ENCODE measurements at regions not wholly inside any gene's neighbourhood (a gene's known extent, or its start where the extent isn't known, plus 50 kb on each side); places are given as distances from the start of the nearest gene placed in this dataset.

- no peak overlapping the region for H3K27ac Mint-ChIP-seq
- ChIA-PET CTCF (interaction anchor here (1.2 kb wide), 1 partner anchor 270 kb away, joined by 3 read pairs; no protein-coding TSS in a partner anchor), POLR2A (no interaction called here)
- Histone ChIP-seq H3K9ac (ENCODE audit: low read length) (no peak overlapping the region), H4K20me1 (ENCODE audit: control insufficient read depth, insufficient read depth, low read length, poor library complexity, severe bottlenecking) (no peaks in the 10 kb centered on the region), H2AFZ (ENCODE audit: insufficient read depth, low read depth, low read length, poor library complexity, severe bottlenecking) (no peak overlapping the region), H3K9me3 (ENCODE audit: control extremely low read depth in 1 of 3, control insufficient read depth in 2 of 3, insufficient read depth in 1 of 3, low read length in 2 of 3) (no peaks in the 10 kb centered on the region), H3K27me3 (replicated peaks in 1 of 4; ENCODE audit: control extremely low read depth in 1 of 4, control insufficient read depth in 3 of 4, insufficient read depth in 4 of 4, low read length in 3 of 4) (no peaks in the 10 kb centered on the region), H3K27ac (ENCODE audit: low read length in 2 of 2) (no peak overlapping the region), H3K4me3 (ENCODE audit: control extremely low read depth in 1 of 5, extremely low read depth in 1 of 5, insufficient read depth in 1 of 5, low read depth in 2 of 5, low read length in 4 of 5) (no peak overlapping the region), H3K4me2 (replicated peaks; ENCODE audit: low read depth, low read length, poor library complexity, severe bottlenecking) (no peak overlapping the region), H3K4me1 (ENCODE audit: control insufficient read depth in 2 of 2, insufficient read depth in 2 of 2, low read length in 2 of 2) (peaks cover 0 to 4% of the 10 kb centered on the region in 2 donors), H3K79me2 (ENCODE audit: control insufficient read depth, insufficient read depth, low read length) (no peaks in the 10 kb centered on the region), H3K36me3 (replicated peaks in 1 of 2; ENCODE audit: control extremely low read depth in 1 of 2, control insufficient read depth in 1 of 2, extremely low read depth in 1 of 2, insufficient read depth in 2 of 2, low read length in 1 of 2) (no peaks in the 10 kb centered on the region)
- intact Hi-C loops (cut with micrococcal nuclease) = no loop called here
- no peak overlapping the region for H3K4me3 Mint-ChIP-seq
- DNase-seq = no peak
- H3K9me3 Mint-ChIP-seq (ENCODE audit: insufficient read depth) = no peaks in the 10 kb centered on the region
- WGBS (ENCODE audit: insufficient coverage) = no CpG with 5 or more reads among the region's 4 CpGs
- no peak for TF ChIP-seq CTCF (IDR thresholded peaks at IDR 0.05)
- TF ChIP-seq EZH2 (IDR thresholded peaks at IDR 0.05; ENCODE audit: borderline replicate concordance, insufficient read depth, low read depth, low read length, poor library complexity, severe bottlenecking) = no peak
- no peaks in the 10 kb centered on the region for H3K27me3 Mint-ChIP-seq
- H3K4me1 Mint-ChIP-seq = peaks cover 3% of the 10 kb centered on the region
- ATAC-seq (ENCODE audit: low read depth) = no peak
These were observed 103.7 kb downstream of the ATXN3L start for GRCh38 chrX:13216139-13216538.

- no peak overlapping the region for H3K9ac ChIP-seq (ENCODE audit: low read length)
- Mint-ChIP-seq H3K4me3 (no peak overlapping the region), H3K27ac (no peak overlapping the region), H3K27me3 (no peaks in the 10 kb centered on the region), H3K9me3 (ENCODE audit: insufficient read depth) (no peaks in the 10 kb centered on the region), H3K4me1 (no peaks in the 10 kb centered on the region)
- no CpG with 5 or more reads among the region's 4 CpGs for WGBS (ENCODE audit: insufficient coverage)
- no peaks in the 10 kb centered on the region for H3K36me3 ChIP-seq (replicated peaks in 1 of 2; ENCODE audit: control extremely low read depth in 1 of 2, control insufficient read depth in 1 of 2, extremely low read depth in 1 of 2, insufficient read depth in 2 of 2, low read length in 1 of 2)
- no peaks in the 10 kb centered on the region for H3K4me1 ChIP-seq (ENCODE audit: control insufficient read depth in 2 of 2, insufficient read depth in 2 of 2, low read length in 2 of 2)
- intact Hi-C loops (cut with micrococcal nuclease) = no loop called here
- no peaks in the 10 kb centered on the region for H3K9me3 ChIP-seq (ENCODE audit: control extremely low read depth in 1 of 3, control insufficient read depth in 2 of 3, insufficient read depth in 1 of 3, low read length in 2 of 3)
- TF ChIP-seq EZH2 (IDR thresholded peaks at IDR 0.05; ENCODE audit: borderline replicate concordance, insufficient read depth, low read depth, low read length, poor library complexity, severe bottlenecking) = no peak
- TF ChIP-seq CTCF (IDR thresholded peaks at IDR 0.05) = no peak
- no peak overlapping the region for H3K4me3 ChIP-seq (ENCODE audit: control extremely low read depth in 1 of 5, extremely low read depth in 1 of 5, insufficient read depth in 1 of 5, low read depth in 2 of 5, low read length in 4 of 5)
- no peak overlapping the region for H2AFZ ChIP-seq (ENCODE audit: insufficient read depth, low read depth, low read length, poor library complexity, severe bottlenecking)
- DNase-seq (no peak), ATAC-seq (ENCODE audit: low read depth) (no peak)
- no peak overlapping the region for H3K27ac ChIP-seq (ENCODE audit: low read length in 2 of 2)
- ChIA-PET CTCF (no interaction called here), POLR2A (no interaction called here)
- H3K4me2 ChIP-seq (replicated peaks; ENCODE audit: low read depth, low read length, poor library complexity, severe bottlenecking) = no peak overlapping the region
- H3K79me2 ChIP-seq (ENCODE audit: control insufficient read depth, insufficient read depth, low read length) = no peaks in the 10 kb centered on the region
- no peaks in the 10 kb centered on the region for H4K20me1 ChIP-seq (ENCODE audit: control insufficient read depth, insufficient read depth, low read length, poor library complexity, severe bottlenecking)
- H3K27me3 ChIP-seq (replicated peaks in 1 of 4; ENCODE audit: control extremely low read depth in 1 of 4, control insufficient read depth in 3 of 4, insufficient read depth in 4 of 4, low read length in 3 of 4) = no peaks in the 10 kb centered on the region
These were observed 104.1 kb downstream of the ATXN3L start for GRCh38 chrX:13215729-13216128.

Data from B cell (primary cell).